ENCODE measurements at regions not wholly inside any gene's neighbourhood (a gene's known extent, or its start where the extent isn't known, plus 50 kb on each side); places are given as distances from the start of the nearest gene placed in this dataset.

DNA sequence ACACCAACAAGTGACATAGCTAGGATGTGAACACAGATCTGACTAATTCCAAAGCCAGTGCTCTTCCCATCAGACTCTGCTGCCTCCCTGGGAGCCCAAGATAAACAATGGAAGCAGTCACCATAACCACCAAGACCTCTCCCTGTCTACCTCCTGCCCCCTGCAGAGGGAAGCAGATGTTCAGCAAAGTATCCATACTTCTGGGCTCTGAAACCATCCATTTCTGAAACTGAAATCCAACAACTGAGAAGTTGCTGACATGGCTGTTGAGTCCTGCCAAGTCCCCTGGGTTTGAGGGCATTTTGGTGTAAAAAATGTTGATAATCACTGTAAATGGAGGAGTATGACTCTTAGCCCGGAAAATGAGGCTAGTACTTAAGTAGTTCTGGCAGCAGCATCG, 102.1 kb downstream of the TYW3 start:
- TF ChIP-seq CREB1 (IDR thresholded peaks at IDR 0.05; ENCODE audit: low read depth) (no peak), MTA3 (IDR thresholded peaks at IDR 0.05; ENCODE audit: borderline replicate concordance, low read length) (no peak), CHD2 (IDR thresholded peaks at IDR 0.05; ENCODE audit: borderline replicate concordance, low read depth, low read length) (no peak), SP1 (IDR thresholded peaks at IDR 0.05; ENCODE audit: low read depth, low read length) (no peak), NR2F1 (conservative IDR thresholded peaks at IDR 0.05) (no peak), TAF1 (IDR thresholded peaks at IDR 0.05; ENCODE audit: borderline replicate concordance, low read depth, low read length) (no peak), POLR2AphosphoS5 (IDR thresholded peaks at IDR 0.05; ENCODE audit: low read length) (no peak)
- TF ChIP-seq, protein P1, sequence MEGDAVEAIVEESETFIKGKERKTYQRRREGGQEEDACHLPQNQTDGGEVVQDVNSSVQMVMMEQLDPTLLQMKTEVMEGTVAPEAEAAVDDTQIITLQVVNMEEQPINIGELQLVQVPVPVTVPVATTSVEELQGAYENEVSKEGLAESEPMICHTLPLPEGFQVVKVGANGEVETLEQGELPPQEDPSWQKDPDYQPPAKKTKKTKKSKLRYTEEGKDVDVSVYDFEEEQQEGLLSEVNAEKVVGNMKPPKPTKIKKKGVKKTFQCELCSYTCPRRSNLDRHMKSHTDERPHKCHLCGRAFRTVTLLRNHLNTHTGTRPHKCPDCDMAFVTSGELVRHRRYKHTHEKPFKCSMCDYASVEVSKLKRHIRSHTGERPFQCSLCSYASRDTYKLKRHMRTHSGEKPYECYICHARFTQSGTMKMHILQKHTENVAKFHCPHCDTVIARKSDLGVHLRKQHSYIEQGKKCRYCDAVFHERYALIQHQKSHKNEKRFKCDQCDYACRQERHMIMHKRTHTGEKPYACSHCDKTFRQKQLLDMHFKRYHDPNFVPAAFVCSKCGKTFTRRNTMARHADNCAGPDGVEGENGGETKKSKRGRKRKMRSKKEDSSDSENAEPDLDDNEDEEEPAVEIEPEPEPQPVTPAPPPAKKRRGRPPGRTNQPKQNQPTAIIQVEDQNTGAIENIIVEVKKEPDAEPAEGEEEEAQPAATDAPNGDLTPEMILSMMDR (IDR thresholded peaks at IDR 0.05 in 2 of 3, conservative IDR thresholded peaks at IDR 0.05 in 1 of 3; ENCODE audit: control insufficient read depth in 2 of 3, extremely low read depth in 1 of 3, insufficient read depth in 1 of 3, low read depth in 3 of 3, low read length in 3 of 3), result no peak
- TF ChIP-seq, protein P2, sequence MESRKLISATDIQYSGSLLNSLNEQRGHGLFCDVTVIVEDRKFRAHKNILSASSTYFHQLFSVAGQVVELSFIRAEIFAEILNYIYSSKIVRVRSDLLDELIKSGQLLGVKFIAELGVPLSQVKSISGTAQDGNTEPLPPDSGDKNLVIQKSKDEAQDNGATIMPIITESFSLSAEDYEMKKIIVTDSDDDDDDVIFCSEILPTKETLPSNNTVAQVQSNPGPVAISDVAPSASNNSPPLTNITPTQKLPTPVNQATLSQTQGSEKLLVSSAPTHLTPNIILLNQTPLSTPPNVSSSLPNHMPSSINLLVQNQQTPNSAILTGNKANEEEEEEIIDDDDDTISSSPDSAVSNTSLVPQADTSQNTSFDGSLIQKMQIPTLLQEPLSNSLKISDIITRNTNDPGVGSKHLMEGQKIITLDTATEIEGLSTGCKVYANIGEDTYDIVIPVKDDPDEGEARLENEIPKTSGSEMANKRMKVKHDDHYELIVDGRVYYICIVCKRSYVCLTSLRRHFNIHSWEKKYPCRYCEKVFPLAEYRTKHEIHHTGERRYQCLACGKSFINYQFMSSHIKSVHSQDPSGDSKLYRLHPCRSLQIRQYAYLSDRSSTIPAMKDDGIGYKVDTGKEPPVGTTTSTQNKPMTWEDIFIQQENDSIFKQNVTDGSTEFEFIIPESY (IDR thresholded peaks at IDR 0.05), result no peak
- TF ChIP-seq, protein P3, sequence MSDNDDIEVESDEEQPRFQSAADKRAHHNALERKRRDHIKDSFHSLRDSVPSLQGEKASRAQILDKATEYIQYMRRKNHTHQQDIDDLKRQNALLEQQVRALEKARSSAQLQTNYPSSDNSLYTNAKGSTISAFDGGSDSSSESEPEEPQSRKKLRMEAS (IDR thresholded peaks at IDR 0.05; ENCODE audit: low read depth, low read length), result no peak

All from GM12878 (cell line).